MV-4-11 (cell line): ENCODE measurements at regions not wholly inside any gene's neighbourhood (a gene's known extent, or its start where the extent isn't known, plus 50 kb on each side); places are given as distances from the start of the nearest gene placed in this dataset.

Experiments used
- DNase-seq: peaks from one replicate; lab custom pipeline; 2025; lab: John Stamatoyannopoulos, UW

GRCh38 chr2:44825702-44826101, 115.8 kb upstream of the SIX3 start:
- no peak for DNase-seq

DNA sequence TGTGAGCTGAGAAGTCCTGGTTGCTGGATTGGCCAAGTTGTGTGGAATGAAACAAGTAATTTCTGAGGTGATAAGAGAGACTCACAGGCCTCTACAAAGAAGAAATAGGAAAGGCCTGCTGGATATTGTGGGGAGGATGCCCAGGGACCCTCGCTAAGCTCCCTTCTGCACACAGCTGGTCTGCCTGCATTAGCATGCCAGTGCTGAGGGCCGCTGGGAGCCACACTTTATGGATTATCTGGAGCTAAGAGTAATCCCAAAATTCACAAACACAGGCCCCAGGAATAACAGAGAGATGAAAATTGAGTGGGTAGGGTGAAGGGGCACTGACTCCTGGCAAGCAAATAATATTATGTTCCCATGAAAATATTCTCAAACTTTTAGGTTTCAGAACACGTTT, 114.9 kb upstream of the SIX3 start:
- DNase-seq: no peak

GRCh38 chr2:44829771-44830170, 111.7 kb upstream of the SIX3 start:
- DNase-seq: no peak

- DNase-seq: no peak
Observed at GRCh38 chr2:44833171-44834069, 108.1 kb upstream of the SIX3 start.

DNA sequence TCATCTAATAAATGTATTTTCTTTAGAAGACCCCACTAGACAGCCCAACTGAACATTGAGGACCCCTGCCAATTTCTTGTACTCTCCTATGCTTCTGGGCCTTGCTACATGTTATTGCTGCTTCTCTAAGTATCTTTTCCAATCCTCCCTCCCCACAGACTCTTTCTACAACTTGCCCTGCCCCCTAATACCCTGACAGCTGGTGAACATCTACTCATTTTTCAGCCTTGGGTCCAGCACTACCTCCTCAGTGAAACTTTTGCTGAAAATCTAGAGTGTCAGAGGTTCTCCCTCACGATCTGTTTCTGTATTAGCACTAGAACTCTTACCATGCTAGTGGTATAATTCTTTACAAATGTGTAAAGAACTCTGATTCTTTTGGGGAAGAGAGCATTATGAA, 106.8 kb upstream of the SIX3 start:
- no peak for DNase-seq

- no peak for DNase-seq
Observed at GRCh38 chr2:44836174-44836573, 105.3 kb upstream of the SIX3 start.

DNA sequence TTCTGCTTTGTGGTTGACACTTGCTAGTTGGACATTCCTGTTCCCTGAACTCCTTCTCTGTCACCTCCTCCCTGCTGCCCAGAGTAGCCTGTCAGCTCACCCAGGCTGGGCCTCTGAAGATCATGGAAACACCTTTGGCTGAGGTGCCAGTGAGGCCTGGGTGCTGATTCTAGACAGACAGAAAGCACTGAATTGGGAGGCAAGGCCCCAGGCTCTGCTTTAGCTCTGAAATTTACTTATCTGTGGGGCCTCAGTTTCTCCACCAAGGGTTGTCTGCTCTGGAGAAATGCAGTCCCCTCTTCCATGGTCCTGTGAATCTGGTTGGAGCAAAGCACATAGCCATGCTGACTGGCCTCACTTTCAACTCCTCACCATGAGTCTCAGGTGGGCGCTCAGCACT, 104.6 kb upstream of the SIX3 start:
- no peak for DNase-seq

- no peak for DNase-seq
Observed at GRCh38 chr2:44838116-44838790, 103.2 kb upstream of the SIX3 start.

DNA sequence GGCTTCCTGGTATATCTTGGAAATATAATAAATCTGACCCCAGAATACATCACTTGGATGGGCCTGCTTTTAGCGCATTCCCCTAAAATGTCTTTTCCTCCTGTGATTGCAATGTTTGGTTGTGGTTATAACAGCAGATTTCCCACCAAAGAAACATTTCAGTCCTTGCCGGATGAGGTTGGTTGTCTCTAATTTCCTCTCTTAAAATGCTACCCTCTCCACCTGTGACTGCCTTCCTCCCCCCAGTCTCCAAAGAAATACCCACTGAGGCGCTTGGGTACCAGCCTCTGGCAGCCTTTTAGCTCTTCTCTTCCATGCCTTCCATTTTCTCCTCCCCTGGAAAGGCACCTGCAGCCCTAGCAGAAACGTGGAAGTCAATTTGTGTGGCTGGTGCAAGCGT, 102.1 kb upstream of the SIX3 start:
- DNase-seq: no peak

GRCh38 chr2:44839771-44840502, 101.6 kb upstream of the SIX3 start:
- no peak for DNase-seq

DNA sequence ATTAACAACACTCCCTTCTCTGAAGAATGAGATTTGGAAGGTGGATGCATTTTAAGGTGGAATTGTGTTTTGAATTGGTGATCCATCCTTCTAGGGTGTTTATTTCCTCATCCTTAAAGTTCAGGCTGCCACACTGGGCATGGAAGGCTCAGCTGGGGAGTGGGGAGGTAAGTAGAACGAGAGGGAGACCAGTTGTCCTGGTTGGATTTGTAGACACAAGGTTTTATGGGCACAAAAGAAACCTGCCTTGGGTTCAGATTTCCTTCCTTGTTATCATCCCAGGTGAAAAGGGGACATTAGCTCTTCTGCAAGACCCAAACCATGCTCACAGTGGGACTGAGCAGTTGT, 101.0 kb upstream of the SIX3 start:
- no peak for DNase-seq

DNA sequence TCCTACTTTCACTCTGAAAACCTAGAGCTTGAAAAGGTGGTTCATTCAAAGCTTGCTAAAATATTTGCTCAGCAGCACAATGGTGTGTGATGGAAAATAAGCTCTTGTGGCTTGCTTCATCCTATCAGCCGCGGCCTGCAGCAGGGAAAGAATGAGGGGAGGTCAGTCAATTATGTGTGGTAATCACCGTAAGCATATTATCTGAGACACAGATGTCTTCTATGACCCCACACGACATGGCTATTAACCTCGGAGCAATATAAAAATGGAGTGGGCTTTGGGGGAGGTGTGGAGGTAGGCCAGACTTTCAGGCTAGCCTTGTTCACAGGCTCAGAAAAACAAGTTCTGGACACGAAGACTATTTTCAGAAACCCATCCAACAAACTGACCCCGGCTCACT, 98.4 kb upstream of the SIX3 start:
- no peak for DNase-seq

DNA sequence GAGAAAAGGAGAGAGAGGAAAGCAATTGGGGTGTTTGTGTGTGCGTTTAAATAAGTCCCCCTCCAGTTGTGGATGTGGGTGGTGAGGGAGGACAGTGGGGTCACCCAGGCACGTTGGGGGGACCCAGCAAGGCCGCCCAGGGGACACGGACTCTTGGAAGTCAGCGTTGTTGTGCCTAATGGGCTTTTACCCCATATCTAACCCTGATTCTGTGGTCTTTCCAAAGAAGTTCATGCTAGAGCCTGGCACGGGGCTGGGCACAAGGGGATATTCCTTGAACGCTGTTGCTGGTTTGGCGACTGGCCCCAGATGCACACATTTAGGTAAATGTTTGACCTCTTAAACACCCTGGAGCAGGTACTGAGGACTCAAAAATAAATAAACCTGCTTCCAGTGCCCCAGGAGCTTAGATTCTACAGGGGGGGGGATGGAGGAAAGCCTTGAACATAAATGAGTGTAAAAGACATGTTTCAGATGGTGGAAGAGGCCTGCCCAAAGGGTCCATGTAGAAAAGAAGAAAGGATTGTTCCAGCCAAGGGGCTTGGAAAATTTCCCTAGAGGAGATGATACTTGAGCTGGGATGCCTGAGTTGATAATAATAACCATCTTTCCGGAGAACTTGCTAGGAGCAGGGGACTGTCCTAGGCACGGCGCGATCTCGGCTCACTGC, 97.7 kb upstream of the SIX3 start:
- no peak for DNase-seq

- peak; percentile 24 for DNase-seq
Observed at GRCh38 chr2:44844651-44845270, 96.7 kb upstream of the SIX3 start.

GRCh38 chr2:44848026-44848425, 93.5 kb upstream of the SIX3 start:
- no peak for DNase-seq

DNA sequence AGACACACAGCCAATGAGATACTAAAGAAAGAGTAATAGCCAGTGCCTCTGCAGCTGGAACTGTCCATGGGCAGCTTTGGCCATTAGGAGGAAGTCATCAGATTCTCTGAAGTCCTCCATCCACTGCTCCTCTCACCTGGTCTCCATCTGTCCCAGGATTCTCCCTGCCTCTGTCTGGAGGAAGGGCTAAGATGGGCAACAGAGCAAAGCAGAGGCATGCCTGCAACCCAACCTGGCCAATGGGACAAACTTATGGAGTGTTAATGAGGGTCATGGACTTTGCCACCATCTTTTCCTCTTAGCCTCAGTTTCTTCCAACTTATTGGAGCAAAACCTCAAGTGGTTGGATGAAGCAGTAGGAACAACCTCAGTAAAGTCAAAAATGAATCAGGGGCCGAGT, 91.5 kb upstream of the SIX3 start:
- no peak for DNase-seq

GRCh38 chr2:44851518-44851917, 90.0 kb upstream of the SIX3 start:
- no peak for DNase-seq

DNA sequence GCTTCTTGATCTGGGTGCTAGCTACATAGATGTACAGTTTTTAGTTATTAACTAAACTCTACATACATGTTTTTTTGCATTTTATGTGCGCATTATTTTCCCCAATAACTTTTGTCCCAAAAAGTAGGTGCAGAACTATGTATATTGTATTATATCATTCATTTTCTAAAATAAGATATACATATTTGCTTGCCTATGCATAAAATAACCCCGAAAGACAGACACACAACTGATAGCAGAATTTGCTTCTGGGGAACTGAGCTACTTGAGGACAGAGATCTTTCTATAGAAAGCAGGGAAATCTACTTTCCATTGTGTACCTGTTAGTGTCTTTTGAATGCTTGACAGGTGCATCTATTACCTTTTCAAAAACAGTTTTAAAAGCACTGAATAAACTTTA, 88.9 kb upstream of the SIX3 start:
- no peak for DNase-seq

DNA sequence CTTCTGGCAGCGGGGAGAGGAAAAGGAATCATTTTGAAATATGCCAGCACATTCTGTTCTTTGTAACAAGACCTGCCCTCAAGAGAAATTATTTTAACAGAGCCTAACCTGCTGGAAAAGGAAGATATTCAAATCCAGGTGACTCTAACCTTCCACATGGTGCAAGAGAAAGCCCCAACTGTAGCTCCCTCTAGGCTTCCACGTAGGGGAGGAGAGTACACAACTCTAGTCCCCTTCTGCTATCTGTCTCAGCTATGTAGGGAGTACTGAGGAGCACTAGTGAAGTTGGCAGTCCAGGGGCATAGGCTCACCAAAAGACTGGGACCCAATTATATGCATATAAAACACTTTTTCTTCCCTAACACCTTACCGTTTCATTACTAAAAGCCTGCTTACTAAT, 82.2 kb upstream of the SIX3 start:
- DNase-seq: no peak

- no peak for DNase-seq
Observed at GRCh38 chr2:44866152-44866551, 75.3 kb upstream of the SIX3 start.

GRCh38 chr2:44869761-44870160, 71.7 kb upstream of the SIX3 start:
- DNase-seq: no peak

- no peak for DNase-seq
Observed at GRCh38 chr2:44877417-44877816, 64.1 kb upstream of the SIX3 start.
